HG03159 (cell line): ENCODE measurements at regions not wholly inside any gene's neighbourhood (a gene's known extent, or its start where the extent isn't known, plus 50 kb on each side); places are given as distances from the start of the nearest gene placed in this dataset.

ENCODE experiments used
- ATAC-seq: cut with Tn5 transposase; IDR thresholded peaks from one replicate; pipeline ENCODE4 v1.9.1; 2021; ENCODE audit warnings: mild to moderate bottlenecking, moderate library complexity; ENCODE audit not compliant: unreplicated experiment

DNA sequence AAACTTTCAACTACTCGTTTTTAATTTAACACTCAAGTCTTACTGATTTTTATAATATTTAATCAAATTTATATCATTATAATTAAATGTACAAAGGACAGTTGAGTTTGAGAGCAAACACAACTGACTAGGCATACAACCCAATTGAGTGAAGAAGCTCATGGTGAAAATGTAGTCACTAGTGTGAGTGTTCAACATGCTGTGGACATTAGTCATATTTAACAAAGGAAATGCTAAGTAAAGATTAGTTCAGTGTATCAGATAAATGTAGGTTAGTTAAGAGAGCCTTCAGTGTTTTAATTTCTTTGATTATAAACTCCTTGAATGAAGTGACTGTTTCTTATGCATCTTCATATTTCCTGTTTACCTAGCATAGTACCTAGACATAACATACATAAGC, 444.2 kb upstream of the GOLIM4 start:
- ATAC-seq, result no peak

DNA sequence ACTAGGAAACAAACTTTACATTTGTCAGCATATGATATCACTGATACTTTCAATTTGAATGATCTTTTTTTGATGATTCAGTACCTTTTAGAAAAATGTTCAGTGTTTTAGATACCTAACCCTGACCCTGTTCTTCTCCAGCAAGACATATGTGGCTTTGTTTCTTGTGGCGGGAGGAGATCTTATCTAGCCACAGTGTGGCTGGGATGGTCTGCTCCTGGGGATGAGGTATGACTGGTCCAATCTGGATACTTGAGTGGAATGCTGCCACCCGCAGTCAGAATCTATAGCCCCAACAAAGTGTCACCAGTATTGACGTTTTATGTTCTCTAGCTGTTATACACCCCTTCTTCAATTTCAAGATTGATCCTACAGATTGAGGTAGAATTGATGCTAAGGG, 439.0 kb upstream of the GOLIM4 start:
- no peak for ATAC-seq

DNA sequence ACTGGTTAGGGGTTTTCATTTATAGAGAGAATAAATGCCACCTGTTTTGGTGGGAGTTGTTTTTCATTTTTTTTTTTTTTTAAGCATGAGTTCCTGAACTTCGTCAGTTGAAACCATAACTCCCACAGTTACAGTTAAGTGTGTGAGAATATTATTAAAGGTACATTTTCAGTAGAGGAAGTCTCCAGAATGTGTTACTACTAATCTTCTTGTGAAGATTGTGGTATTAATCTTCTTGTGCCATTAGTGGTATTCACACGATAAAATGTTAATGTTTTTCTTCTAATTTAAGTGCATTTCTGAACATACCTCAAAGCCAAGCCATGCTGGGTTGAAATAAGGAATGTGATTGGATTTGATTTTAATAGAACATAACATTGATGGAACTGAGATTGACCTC, 437.9 kb upstream of the GOLIM4 start:
- no peak for ATAC-seq

DNA sequence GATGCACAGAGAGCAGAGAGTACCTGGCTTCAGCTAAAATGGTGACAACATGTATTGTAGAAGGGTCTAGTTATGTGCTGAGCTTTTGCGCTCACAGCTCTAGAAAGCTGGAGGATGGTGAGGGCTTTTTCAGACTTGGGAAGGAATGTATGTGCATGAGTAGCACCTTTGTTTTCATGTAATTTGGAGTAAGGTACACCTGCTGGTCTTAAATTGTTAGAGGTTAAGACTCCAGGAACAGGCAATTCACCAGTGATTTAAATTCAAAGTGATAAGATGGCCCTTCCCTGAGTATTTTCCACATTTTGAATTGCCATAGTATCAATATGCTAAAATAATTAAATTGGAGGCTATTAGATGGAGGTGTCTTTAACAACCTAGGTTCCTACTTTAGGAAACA, 436.4 kb upstream of the GOLIM4 start:
- ATAC-seq, result no peak

DNA sequence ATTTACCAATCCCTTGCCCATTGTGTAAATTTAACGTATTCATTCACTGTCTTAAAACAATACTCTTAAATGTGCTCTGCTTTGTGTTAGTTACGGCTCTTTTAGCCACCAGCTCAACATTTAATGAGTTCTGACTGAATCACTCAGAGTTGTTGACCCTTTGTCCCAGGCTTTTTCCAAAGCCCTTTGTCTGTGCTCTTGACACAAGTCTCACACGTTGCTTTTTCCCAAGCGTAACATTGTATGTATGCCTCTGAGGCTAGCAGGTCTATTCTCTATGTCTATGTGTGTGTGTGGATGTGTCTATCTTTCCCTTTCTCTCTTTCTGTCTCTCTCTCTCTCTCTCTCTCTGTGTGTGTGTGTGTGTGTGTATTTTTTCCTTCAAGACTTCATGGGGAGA, 435.4 kb upstream of the GOLIM4 start:
- ATAC-seq, result no peak

DNA sequence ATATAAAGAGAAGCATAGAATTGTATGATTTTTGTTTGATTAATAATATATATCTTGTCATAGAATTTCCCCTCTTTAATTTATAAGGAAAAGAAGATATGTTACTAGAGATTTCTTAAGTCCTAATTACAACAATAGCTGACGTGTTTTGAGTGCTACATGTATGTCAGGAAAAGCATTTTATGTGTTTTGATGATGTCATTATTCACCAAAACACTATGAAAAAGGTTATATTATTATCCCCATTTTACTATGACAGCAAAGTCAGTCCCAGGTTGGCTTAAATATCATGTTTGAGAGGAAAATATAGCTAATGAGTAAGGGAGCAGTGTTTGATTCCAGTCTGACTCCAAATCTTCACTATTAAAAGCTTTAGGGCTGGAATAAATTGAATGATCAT, 428.4 kb upstream of the GOLIM4 start:
- no peak for ATAC-seq

DNA sequence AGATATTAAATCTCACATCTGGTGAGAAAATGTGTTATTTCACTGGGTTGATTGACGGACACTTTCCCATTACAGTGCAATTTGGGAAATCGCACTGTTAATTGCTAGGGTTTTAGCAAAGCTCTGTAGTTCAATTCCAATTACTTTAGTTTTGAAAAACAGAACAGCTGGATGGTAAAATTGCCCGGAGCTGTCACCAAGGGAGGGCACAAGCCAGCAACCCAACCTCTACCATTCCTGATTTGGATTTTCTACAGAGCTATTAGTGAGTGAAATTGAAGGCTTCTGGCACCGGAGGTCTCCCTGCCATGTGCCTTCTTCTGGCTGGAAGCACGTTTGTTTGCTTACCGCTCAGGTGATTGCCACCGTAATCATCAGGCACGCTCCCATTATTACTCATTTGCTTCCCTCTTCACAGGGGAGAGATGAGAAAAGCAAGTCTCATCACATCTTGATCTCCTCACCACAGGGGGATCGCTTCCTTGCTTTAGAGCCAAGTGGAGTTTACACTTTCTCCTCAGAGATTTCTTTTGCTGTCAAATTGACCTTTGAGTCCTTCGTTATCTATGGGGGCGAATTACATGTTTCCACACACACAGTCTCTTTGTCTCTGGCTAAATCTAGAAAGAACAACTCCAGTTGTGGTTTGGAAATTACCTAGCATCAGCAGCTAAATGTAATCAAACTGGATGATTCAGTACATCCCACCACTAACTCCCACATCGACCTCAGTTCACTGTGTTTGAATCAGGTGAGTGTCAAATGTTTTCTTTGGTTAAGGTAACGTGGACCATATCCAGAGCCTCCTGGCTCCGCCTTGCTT, 421.7 kb upstream of the GOLIM4 start:
- ATAC-seq, result no peak

DNA sequence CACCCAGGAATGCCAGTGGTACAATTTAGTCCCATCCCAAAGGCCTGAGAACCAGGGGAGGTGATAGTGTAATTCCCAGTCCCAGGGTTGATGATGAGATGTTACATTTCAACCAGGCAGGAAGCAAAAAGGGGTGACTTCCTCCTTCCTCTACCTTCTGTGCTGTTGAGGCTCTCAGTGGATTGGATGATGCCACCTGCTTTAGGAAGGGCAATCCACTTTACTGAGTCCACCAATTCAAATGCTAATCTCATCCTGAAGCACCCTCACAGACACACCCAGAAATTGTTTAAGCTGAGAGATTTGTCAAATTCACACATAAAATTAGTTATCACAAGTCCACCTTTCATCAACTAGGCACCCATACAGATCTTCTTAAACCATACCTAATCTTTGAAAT, 418.5 kb upstream of the GOLIM4 start:
- ATAC-seq, result no peak

DNA sequence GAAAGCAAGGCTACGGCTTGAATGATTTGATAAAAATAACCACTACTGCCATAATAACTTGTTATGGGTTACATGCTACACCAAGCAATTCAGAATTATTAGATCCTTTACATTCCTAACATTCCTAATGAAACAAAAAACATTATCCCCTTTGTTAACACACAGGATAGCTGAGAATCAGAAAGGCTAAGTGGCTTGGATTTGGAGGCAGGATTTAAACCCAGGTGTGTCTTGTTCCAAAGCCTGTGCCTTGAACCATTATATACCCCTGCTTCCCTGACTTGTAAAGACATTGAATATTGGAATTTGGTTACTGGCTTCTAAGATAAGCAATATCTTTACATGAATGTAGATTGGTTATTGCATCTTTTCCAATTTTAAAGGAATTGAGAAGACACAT, 417.1 kb upstream of the GOLIM4 start:
- ATAC-seq, result no peak

DNA sequence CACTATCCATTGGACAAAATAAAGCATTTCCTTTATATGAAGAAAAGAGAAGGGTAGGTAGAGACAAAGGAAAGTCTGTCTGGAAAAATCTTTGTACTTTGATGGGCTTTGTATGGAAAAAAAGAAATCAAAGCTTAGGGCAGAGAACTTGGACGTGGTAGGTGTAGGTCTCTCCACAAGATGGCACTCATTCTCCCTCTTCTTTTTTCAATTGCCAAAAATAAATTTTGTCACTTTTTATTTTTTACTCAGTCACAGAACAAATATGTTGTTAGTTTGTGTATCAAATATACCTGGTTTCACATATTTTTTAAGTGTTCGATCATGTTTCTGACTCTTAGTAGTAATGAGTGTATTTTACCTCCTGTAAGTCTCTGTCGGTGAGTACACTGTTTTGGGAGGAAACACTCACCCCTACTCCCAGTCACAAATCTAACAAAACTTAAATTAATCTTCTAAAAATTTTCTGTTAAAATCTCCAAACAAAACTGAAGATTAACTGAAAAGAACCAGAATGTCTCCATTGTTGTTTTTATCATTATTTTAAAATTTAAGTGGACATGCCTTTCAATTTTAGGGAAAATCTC, 415.8 kb upstream of the GOLIM4 start:
- ATAC-seq, result no peak

DNA sequence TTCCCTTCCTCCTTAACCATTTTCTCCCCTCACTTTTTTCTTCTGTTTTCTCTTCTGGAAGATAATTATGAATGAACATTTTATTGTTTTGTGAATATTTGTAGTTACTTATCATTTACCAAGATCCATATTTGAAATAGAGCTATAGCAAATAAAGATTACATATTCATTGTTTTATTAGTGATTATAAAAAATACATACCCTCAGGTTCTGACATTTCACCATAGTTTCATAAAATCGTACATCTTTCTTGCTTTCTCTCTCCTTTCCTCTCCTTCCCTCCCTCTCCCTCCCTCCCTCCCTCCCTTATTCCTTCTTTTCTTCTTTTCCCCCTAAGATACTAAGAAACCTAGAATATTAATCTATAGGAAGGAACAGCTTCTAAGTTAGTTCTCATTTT, 410.9 kb upstream of the GOLIM4 start:
- no peak for ATAC-seq

DNA sequence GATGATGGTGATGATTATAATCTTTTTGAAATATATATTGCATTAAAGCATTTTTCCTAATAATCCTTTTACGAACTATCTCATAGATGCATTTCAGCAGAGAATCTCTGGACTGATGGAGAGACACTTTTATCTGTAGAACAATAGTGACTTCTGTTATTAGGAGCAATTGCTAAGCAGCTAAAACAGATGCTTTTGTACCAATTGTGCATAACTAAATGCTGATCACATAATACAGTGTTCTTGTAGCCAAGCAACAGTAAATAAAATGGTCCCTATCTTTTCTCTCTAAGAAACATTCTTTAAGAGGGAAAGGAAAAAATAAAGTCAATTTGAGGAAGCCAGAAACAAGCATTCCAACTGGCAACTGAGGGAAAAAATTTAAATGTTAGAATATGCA, 405.8 kb upstream of the GOLIM4 start:
- ATAC-seq, result no peak

DNA sequence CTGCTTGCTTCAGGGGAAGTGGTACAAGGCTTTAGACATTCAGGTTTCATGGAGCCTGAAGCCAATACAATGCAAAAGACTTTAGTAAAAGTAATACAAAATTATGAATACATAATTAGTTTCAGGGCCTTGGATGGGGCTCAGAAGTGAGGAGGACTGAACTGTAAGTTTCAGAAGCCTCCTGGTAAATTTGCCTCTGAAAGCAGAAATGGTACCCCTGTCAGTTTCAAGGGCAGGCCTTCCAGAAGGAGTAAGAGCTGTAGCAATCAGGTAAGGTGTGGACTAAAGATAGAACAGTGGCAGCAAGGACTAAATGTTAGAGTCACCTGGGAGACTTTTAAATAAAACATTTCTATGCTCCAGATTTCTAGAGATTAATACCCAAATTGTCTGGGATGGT, 402.5 kb upstream of the GOLIM4 start:
- ATAC-seq, result no peak

DNA sequence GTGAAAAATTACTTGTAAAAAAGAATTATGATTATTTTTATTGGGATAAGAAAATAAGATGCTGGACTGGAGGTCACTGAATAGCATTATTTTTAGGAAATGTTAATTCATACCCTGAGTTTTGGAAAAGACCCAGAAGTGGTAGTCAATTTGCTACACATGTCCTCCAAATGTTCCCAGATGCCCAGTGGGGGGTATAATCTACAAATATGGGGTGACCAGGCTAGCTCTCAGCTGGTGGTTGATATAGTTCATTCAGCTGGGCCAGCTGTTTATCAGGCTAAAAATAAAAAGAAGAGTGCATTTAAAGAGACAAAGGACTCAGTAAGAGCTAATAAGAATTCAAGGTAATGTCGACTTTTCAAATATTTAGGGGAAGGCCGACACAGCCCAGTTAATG, 402.0 kb upstream of the GOLIM4 start:
- ATAC-seq, result no peak

DNA sequence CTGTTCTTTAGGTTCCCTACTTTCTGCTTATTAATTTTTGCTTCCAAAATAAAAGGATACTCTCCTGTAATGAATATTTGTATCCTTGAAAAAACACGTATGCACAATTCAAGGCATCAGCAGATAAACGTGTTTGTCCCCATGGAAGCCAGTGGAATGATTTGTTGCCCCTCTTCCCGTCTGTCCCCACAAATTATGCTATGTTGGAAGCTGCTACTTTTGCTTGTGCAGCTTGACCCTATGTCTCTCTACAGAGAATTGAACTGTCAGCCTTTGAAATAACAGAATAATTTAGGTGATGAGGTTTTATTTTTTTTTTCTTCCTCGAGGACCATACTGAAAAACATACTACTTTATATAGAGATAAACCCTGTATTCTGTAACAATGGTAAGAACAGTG, 401.5 kb upstream of the GOLIM4 start:
- ATAC-seq, result no peak

DNA sequence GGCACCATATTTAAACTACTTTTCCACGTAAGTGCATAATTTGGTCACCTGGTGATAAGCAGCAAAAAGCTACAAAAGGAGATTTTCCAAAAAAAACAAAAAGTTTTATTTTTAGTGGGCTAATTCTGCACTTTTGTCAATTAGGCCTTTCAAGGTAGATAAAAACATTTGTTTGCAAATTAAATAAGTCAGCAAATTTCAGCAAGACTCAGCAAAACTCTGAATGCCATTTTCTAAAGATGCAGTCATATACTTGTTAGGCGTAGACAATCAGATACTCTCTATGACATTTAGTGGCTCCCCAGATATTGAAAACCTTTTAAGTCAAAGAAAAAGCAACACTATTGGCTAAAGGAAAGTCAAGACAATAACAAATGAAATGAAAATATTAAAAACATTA, 400.2 kb upstream of the GOLIM4 start:
- ATAC-seq, result no peak

DNA sequence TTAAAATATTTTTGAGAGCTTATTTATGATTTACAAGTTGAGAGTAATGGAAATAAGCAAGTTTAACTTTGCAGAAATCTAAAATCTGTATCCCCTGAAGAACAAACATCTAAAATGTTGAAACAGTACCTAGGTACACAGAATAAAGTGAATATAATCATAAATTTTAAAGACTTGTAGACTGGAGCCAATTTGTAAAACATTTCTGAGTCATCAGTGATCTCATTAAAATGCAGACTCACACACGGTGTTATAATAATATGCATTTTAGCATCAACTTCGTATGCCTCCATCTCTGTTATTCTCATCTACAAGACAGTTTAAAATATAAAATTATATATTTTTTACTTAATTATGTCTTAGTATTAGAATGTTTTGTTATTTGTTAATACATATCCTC, 399.5 kb upstream of the GOLIM4 start:
- ATAC-seq, result no peak

DNA sequence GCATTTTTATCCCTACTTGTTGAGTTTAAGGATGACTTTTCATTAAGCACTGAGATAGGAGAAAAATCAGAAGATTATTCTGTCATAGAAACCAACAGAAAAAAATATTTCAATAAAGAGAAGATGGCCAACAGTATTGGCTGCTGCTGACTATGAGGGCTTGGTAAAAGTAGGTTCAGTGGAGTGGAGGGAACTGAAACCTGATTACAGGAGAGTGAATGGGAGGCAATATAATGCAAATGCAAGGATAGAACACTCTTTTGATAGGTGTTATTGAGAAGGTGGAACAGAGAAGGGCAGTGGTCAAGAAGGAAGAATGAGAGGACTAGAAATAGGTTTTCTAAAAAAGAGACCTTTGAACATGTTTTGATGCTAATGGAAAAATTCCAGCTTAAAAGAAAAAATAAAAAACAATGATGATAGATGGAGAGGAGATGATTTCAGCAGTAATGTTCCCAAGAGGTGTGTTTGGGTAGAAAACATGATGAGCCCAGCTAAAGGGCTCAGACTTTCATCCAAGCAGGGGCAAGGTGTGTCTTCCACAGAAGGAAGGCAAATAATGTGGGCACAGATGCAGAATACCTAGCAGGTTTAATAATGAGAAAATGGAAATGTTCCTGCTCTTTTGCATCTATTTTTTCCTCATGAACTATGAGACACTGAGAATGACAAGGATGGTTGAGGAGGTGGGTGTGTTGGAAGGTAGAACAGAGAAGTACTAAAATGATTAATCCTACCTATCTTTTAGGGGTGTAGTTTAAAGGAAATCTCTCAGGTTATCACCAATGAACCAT, 397.9 kb upstream of the GOLIM4 start:
- ATAC-seq, result no peak

DNA sequence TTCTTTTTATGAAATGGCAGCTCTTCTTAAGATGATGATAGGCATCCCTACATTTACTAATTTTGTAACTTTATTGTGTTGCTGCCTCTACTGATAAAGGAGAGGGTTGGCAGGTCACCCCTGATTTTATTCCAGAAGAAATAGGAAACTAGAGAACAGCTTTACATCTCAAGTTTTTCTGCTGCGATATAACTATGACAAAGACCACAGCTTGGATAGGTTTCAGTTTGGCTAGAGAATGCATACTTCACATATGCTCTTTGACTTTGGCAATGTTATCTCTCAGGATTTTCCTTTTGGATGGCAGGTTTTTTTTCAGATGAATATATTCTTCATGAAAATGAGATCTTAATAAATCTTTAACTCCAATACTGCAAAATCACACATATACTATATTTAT, 395.3 kb upstream of the GOLIM4 start:
- ATAC-seq, result no peak

DNA sequence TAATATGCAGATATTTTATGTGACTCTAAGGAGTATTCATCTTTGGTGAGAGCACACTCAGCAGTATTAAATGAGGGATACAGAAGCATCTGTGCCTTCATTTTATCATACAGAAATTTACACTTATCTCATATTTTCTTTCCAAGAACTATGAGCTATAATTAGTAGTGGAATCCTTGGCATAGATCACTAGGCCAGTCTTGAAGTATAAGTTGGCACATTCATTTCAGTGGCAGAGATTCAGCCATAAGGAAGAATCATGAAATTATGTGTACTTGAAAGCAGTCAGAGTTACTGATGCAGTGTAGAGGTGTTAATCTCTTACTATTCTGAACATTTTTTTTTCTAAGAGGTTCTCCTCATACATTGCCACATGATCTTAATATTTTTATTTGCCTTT, 393.6 kb upstream of the GOLIM4 start:
- ATAC-seq, result no peak

DNA sequence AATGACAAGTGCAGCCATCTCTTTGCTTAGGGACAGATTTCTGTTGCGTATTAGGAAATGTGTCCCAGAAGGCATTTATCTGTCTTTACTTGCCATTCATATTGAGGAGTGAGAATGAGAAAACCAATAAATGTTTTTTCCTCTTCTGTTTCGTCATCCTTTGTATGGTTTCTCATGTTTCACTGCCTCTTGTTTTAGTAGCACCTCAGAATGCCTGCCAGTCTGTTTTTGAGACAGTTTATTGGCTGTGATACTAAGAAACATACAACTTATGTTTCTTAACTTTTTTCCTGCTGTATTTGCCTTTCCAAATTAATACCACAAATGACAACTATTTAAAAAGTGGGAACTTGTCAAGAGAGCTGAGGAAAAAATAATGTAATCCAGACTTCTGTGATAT, 390.2 kb upstream of the GOLIM4 start:
- ATAC-seq, result no peak

DNA sequence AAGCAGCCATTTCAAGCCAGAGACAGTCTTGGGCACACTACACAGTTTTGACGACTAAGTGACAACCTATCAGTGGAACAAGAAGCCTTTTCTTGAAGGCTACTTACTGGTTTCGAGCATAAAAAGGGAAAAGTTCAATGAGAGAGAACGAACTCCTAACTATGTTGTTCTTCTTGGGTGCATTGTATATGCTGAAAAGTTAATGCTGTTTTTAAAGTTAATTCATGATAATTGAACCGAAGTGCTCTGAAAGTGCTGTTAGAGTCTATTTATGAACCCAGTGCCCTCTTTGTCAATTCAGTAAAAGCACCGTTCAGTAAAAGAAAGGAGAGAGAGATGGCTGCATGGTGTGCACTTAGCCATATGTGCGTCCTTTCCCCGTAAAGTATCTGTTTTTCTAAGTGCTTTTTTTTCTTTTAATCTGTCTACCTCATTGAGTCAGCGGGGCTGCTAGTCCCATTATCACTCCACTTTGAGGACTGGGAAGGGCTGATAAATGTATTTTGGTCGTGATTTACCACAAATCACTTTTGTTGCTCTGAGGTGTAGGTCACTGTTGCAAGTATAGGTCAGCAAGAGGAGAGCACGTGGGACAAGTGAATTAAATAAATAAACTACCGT, 380.7 kb upstream of the GOLIM4 start:
- no peak for ATAC-seq
